ENCODE measurements at regions not wholly inside any gene's neighbourhood (a gene's known extent, or its start where the extent isn't known, plus 50 kb on each side); places are given as distances from the start of the nearest gene placed in this dataset.

DNA sequence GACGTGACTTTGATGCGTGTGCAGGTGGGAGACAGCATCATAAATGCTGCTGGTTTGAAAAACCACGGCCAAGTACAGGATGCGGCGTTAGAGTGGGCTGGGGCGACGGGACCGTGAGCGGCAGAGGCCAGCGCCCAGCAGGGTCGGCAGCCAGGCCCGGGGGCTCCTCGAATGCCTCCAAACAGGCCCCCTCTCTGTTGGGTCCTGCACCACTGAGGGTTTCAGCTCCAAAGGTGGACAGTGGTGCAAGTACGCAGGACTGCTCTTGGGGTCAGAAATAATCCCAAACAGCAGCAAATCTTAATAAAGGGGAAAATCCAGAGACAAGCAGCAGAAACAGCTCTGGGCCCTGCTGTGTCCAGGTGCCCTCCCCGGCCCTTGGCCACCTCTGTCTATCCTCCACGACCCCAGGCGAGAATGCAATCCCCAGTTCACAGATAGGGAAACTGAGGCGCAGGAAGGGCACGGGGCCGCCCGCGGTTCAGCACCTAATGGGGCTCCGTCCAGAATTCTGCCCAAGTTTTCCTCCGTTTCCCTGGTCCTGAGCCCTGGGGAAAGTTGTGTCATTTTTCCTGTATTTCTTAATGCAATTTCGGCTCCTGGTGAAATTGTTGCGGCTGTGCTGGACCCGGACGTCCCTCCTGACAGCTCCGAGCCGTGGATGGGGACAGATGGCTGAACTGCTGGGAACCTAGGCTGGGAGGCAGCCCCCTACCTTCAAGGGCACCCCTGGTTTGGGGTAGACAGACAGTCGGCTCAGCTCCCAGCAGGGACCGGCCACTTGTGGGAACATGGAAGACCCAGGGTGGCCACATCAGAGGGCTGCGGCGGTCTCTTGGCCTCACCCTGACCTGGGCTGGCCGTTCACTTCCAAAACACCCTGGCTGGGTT is 97.4 kb downstream of the FOXL3 start:
- DNase-seq: no peak

- DNase-seq: no peak
Observed at GRCh38 chr7:388023-388960, 98.3 kb downstream of the FOXL3 start.

DNA sequence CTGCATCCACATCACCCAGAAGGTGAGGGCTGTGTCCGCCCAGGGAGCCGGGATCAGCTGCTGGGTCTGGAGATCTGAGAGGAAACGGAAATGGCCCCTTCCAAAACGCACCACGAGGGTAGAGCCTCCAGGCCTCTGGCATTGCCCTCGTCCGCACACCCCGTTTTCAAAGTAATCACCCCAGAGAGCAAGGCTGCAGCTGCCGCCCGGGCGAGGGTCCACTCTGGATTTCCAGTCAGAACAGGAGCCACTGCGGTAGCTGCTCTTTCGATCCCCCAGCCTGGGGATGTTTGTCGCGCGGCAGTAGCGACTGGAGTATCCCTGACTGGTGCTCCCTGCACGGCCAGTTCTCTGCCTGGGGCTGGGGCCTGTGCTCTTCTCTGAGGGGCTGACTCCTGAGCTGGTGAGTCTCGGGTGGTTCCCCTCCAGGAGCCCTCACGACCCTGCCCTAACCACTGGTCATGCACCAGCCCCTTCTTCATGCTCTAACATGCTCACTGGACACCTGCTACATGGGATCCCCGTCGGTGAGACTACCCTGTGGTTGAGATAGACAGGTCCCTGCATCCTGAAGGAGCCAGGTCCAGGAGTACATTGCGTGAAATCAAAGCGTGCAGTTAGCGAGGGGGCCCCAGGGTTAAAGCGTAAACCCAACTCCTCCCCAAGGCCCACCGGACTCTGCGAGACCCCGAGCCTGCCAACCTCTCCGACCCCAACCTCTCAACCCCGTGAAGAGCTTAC is 99.2 kb downstream of the FOXL3 start:
- DNase-seq: no peak

DNA sequence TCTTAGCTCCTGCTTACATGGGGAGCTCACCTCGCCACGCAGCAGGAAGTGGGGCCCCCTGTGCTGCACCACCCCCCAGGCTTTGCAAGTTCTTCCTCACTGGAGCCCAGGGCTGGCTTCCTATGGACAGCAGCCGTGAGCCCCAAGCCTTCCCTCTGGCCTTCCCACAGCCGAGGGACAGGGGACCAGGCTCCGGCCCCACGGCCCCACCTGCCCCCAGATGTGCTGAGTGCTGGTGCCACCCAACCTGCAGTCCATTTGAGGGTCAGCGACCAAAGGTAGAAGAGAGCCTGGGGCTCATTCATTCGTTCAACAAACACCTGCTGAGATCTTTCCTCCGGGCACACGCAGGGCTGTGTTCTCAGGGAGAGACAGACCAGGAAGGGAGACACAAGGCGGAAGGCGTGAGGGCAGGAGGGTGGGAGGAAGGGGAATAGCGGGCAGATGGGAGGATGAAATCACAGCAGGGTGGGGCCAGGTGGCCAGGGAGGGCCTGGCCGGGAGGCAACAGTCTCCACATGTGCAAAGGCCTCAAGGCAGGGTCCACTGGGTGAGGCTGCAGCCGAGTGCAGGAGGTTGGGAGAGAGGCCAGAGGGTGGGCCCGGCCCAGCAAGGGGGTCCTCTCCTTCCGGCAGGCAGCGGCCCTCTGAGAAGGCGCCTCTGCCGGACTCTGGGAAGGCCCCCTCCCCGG is 100.1 kb downstream of the FOXL3 start:
- DNase-seq: no peak

DNA sequence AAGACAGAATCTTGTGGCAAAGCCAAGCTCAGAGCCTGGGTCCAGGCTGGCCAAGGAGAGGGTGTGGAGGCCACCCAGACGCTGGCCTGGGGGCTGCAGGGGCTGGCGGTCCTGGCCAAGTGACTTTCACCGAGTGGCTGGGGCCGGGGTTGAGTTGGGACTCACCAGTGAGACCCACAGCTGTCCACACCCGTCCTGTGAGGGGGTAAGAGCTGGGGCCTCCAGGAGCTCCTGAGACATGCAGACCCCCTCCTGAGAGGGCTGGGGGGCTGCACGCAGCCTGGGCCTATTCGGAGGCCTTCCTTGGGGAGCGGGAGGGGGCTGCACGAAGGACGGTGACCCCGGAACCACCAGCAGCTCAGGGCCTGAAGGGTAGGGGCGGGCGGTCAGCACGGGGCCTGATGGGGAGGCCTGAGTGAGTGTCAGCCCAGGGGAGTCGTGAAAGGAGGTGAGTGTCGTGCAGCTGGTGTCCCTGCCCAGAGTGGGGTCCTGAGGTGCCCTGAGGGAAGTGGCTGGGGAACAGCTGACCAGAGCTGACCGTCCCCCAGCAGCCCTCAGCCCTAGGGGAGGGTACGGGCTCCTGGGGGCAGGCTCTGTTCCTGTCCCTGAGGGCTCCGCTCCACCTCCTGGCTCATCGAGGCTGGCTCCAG is 100.9 kb downstream of the FOXL3 start:
- no peak for DNase-seq

DNA sequence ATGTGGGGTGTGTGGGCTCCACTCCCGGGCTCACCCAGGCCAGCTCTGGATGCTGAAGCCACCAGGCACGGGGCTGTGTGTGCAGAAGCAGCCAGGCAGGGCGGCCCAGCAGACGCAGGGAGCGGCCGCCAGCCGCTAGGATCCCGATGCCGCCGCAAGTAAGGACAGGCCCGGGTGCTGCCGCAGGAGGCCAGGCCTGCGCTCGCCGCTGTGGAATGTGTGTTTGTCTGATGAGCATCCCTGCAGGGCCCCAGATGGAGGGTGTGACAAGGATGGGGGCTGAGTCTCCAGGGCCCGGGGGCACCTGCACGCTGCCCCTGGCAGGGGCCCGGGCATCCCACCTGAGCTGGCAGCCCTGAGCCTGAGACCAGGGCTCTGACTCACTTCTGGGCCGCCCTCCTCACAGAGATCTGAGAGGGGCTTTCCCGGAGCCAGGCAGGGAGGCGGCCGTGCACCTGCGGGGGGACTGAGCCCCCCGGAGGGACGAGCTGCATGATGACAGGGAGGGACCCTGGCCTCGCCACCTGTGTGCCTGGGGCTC is 101.5 kb downstream of the FOXL3 start:
- no peak for DNase-seq

- no peak for DNase-seq
Observed at GRCh38 chr7:391961-392524, 102.1 kb downstream of the FOXL3 start.

DNA sequence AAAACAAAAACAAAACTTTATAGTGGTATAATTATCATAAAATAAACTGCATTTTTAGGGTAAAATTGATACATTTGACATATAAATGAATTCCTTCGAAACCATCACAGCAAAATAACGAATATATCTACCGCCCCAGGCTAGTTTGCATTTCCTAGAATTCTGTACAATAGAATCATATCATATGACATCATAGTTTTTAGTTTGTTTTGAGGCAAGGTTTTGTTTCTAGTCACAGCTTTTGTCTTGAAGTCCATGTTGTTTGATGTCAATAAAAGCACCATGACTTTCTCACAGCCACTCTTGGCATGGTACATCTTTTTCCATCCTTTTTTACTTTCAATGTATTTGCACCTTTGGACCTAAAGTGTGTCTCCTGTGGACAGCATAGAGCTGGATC is 102.9 kb downstream of the FOXL3 start:
- DNase-seq: no peak

DNA sequence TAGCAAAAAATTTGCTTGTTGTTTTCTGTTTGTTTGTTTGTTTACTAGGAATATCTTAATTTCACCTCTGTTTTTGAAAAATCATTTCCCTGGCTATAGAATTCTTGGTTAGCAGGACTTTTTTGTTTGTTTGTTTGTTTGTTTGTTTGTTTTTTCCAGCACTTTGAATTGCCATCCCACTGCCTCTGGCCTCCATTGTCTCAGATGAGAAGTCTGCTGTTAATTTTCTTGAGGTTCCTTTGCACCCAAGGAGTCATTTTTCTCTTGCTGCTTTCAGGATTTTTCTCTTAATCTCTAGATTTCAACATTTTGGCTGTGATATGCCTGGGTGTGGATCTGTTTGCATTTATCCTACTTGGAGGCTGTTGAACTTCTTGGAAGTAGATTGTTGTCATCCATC is 105.7 kb downstream of the FOXL3 start:
- DNase-seq: no peak

GRCh38 chr7:398888-399287 is 108.9 kb downstream of the FOXL3 start:
- DNase-seq: no peak

DNA sequence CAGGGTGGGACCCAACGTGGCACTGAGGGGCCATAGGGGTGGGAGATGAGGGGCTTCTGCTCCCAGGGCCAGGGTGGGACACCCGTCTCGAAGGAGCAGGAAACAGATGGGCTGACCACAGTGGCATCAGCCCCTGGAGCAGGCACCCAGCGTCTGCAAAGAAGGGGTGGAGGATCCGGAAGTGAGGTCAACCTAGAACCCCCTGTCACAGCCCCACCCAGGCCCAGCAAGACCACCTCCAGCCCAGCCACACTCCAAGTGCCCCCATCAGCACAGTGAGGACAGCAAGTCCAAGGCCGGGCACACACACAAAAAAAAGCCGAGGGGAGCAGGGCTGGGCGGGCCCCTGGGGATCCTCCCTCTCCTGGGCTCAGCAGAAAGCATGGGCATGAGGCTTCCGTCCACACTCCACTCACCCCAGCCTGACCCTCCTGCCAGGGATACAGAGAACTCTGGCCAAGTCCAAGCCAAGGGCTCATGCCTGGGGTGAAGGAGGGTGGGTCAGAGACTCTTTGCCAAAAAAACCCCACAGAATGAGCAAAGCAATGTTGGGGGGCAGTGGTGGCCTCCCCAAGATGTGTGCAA is 111.0 kb downstream of the FOXL3 start:
- no peak for DNase-seq

DNA sequence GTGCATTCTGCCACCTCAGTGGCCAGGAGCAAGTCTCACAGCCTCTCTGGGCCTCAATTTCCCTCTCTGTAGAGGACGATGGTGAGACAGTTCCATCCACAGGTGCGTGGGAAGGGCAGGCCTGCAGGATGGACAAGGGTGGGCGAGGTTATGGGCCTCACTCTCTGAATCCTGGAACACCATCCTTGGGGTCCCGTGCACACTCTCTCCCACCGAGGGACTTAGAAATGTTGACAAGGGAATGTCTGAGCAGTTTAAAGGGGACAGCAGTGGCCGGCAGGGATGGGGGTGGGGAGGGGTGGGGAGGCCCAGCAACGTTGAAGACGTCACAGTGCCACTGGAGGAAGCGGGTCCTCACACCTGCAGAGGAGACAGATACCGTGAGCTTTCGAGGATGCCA is 111.5 kb downstream of the FOXL3 start:
- DNase-seq: no peak

GRCh38 chr7:404812-405488 is 114.7 kb downstream of the PDGFA start:
- DNase-seq: no peak

DNA sequence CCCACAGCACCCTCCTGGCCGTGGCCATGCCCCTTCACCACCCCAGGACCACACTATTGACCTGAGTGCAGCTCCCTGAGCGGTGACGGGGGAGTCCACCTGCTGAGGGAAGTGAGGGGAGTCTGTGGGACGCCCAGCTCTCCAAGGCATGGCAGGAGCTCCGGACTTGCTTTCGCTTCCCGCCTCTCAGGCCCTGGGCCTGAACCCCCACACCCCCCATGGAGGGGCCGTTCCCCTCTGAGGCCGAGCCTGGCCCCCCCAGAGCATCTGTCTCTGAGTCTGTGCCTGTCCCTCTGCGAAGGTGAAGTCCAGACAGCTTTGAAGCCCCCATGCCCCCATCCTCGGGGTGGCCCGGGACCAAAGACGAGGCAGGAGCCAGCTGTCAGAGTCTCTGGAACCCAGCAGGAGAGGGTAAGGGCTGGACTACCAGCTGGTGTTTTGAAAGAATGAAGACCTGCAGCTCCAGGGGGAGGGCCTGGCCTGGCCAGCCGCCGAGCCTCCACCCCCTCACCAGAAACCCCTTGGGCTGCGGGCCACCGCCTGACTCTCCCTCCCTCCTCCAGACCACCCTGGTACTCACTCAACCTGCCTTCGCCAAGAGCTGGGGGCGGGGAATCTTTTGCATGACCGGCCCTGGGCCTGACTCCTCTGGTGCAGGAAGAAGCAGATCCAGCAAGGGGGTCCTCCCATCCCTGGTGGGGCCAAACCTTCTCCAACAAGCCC is 114.0 kb downstream of the PDGFA start:
- DNase-seq: no peak

GRCh38 chr7:407721-408539 is 111.7 kb downstream of the PDGFA start:
- no peak for DNase-seq

- no peak for DNase-seq
Observed at GRCh38 chr7:408751-409311, 110.8 kb downstream of the PDGFA start.

DNA sequence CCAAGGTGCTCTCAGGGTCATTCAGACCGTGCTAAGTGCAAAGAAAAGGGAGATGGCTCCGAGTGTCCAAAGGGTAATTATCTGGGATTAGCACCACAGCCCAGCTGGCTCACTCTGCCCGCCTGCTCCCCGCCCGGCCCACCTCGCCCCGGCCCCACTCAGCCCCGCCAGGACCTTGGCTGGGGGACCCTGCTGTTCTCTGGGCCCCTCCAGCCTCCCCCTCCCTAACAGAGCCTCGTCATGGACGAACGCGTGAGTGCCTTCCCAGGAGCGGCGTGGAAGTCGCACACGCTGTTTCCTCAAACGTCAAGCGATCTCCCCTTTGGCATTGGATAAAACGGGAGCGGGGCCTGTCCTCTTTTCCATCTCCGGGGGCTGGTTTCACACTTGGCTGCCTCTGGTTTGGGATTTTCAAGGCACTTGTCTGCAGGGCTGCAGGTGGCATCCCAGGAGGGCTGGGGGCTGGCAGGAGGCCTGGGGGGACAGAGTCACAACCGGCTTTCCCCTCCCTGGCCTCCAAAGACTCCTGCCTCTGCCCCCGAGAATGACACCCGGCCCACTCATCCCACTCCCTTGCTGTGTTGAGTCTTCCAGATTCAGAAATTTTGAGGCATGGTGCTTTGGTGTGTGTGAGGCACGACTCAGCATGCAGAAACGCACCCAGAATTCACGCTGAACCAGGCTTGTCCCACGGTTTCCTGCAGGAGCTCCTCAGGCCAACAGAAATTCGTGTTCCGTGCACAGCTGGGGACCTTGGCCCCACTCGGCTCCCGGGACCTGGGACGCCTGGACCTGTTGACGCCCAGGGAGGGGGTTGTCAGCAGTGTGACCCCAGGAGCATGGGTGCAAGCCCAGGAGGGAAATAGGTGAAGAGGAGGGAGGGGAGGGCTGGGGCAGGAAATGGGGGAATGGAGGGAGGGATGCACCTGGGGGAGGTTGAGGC is 110.0 kb downstream of the PDGFA start:
- DNase-seq: no peak

Measured in CD4-positive, alpha-beta T cell treated with Interleukin-4 for 4 hours (primary cell).